GM12878 (cell line): ENCODE measurements at regions not wholly inside any gene's neighbourhood (a gene's known extent, or its start where the extent isn't known, plus 50 kb on each side); places are given as distances from the start of the nearest gene placed in this dataset.

Source experiments
- ATAC-seq: fragments of 200-7000 bp; cut with Tn5 transposase; 3 replicates; pipeline ENCODE4 v1.9.1; 2020; ENCODE audit warnings: mild to moderate bottlenecking, moderate library complexity
- BruUV-seq: library from RNA; stranded (reverse); fragments of 400-500 nt; replicated peaks from 2 replicates; lab custom pipeline; 2021; lab: Mats Ljungman, UMichigan
- CTCF ChIA-PET: fragments of 300-600 bp; sonication (Branson Sonifier 250); formaldehyde crosslinking; extraction: SDS; loops from one replicate; lab custom pipeline; 2021; ENCODE audit warnings: inconsistent platforms; lab: Yijun Ruan, JAX
- POLR2A ChIA-PET: fragments of 350-600 bp; formaldehyde crosslinking; extraction: SDS; loops from one replicate; lab custom pipeline; 2021; ENCODE audit warnings: inconsistent platforms; lab: Charles Lee
- RAD21 ChIA-PET: fragments of 300-600 bp; sonication (Branson Sonifier 250); formaldehyde crosslinking; loops from one replicate; lab custom pipeline; 2023; ENCODE audit warnings: antibody characterized with exemption; ENCODE audit not compliant: unreplicated experiment; lab: Charles Lee
- SMC1A ChIA-PET: fragments of 300-600 bp; sonication (Branson Sonifier 250); formaldehyde crosslinking; loops from one replicate; lab custom pipeline; 2023; ENCODE audit not compliant: unreplicated experiment, uncharacterized antibody; lab: Charles Lee
- DNase-seq: peaks from one replicate; pipeline ENCODE4 v3.0.0-alpha.2; 2011; ENCODE audit warnings: low read depth, low spot score
- FAIRE-seq: peaks from 3 replicates; lab custom pipeline; 2011; peaks lifted over from hg19 to GRCh38; lab: Jason Lieb, UNC
- H2AFZ ChIP-seq: 2 replicates; pipeline ENCODE4 v1.6.0; 2011; ENCODE audit warnings: low read depth, low read length, control low read depth; ENCODE audit not compliant: control insufficient read depth
- H3K27ac ChIP-seq: 2 replicates; pipeline ENCODE4 v1.5.1; 2011; ENCODE audit warnings: control low read depth; ENCODE audit not compliant: control insufficient read depth, insufficient read depth
- H3K27me3 ChIP-seq, 2 experiments: replicated peaks in 1 of 2; 2 replicates each; pipeline versions ENCODE4 v1.6.0 to v1.6.1; 2011; ENCODE audit warnings: low read length in 1 of 2; ENCODE audit not compliant: control insufficient read depth in 2 of 2, insufficient read depth in 2 of 2
- H3K36me3 ChIP-seq, 2 experiments: 2 replicates each; pipeline ENCODE4 v1.5.1; 2011; ENCODE audit warnings: low read length in 1 of 2; ENCODE audit not compliant: control insufficient read depth in 2 of 2, insufficient read depth in 2 of 2
- H3K4me1 ChIP-seq: 2 replicates; pipeline ENCODE4 v1.6.1; 2011; ENCODE audit warnings: mild to moderate bottlenecking, low read length, moderate library complexity, mixed read lengths; ENCODE audit not compliant: control insufficient read depth, insufficient read depth
- H3K4me2 ChIP-seq: 2 replicates; pipeline ENCODE4 v1.6.0; 2011; ENCODE audit warnings: control low read depth; ENCODE audit not compliant: control insufficient read depth, insufficient read depth
- H3K4me3 ChIP-seq: fragments of 200-600 bp; sonication (generic); 2 replicates; pipeline ENCODE4 v1.5.1; 2016
- H3K79me2 ChIP-seq: 2 replicates; pipeline ENCODE4 v1.6.0; 2011; ENCODE audit warnings: low read length; ENCODE audit not compliant: control insufficient read depth, insufficient read depth
- H3K9ac ChIP-seq: 2 replicates; pipeline ENCODE4 v1.8.0; 2011; ENCODE audit warnings: low read length, control low read depth, mixed read lengths; ENCODE audit not compliant: control insufficient read depth, insufficient read depth
- H3K9me3 ChIP-seq: replicated peaks from 3 replicates; pipeline ENCODE4 v1.5.1; 2011; ENCODE audit warnings: mild to moderate bottlenecking, low read length; ENCODE audit not compliant: control insufficient read depth, insufficient read depth
- H4K20me1 ChIP-seq: 2 replicates; pipeline ENCODE4 v1.6.0; 2011; ENCODE audit not compliant: control insufficient read depth, insufficient read depth
- ASH2L ChIP-seq: fragments of 300-600, 200-600 bp; sonication (generic); IDR thresholded peaks from 2 replicates; pipeline ENCODE4 v1.6.1; 2017; ENCODE audit warnings: low read depth, mild to moderate bottlenecking, borderline replicate concordance
- CEBPB ChIP-seq, 2 experiments: fragments of 150-350 bp in 1 of 2; IDR thresholded peaks; 2 replicates each; pipeline ENCODE4 v1.6.1; 2012 to 2014; ENCODE audit warnings: low read depth in 2 of 2, low read length in 2 of 2, borderline replicate concordance in 1 of 2, inconsistent platforms in 1 of 2
- ESRRA ChIP-seq: IDR thresholded peaks from 2 replicates; pipeline ENCODE4 v1.6.1; 2012; ENCODE audit warnings: mild to moderate bottlenecking, low read length, improper control_type of control experiment
- IKZF2 ChIP-seq, 2 experiments: fragments of 450-650 bp; IDR thresholded peaks; 2 replicates each; pipeline ENCODE4 v1.6.1; 2017; ENCODE audit warnings: mild to moderate bottlenecking in 2 of 2, moderate library complexity in 2 of 2
- JUND ChIP-seq: IDR thresholded peaks from 2 replicates; pipeline ENCODE4 v1.6.1; 2012; ENCODE audit warnings: low read depth, mild to moderate bottlenecking, low read length, improper control_type of control experiment, moderate library complexity
- MEF2A ChIP-seq: IDR thresholded peaks from 2 replicates; pipeline ENCODE4 v1.6.1; 2011; ENCODE audit warnings: low read depth, mild to moderate bottlenecking, low read length, moderate library complexity; ENCODE audit not compliant: insufficient read depth
- MEF2B ChIP-seq: fragments of 450-650 bp; IDR thresholded peaks from 2 replicates; pipeline ENCODE4 v1.6.1; 2018; ENCODE audit warnings: mild to moderate bottlenecking, moderate library complexity; ENCODE audit not compliant: partially characterized antibody, poor library complexity, severe bottlenecking
- MTA3 ChIP-seq: IDR thresholded peaks from 2 replicates; pipeline ENCODE4 v1.6.1; 2012; ENCODE audit warnings: low read length, inconsistent platforms, borderline replicate concordance
- NR2C2 ChIP-seq: IDR thresholded peaks from 2 replicates; pipeline ENCODE4 v1.6.1; 2011; ENCODE audit warnings: borderline replicate concordance, low read depth; ENCODE audit not compliant: control insufficient read depth, insufficient read length
- RAD21 ChIP-seq: IDR thresholded peaks from 2 replicates; pipeline ENCODE4 v1.6.1; 2011; ENCODE audit warnings: mild to moderate bottlenecking, low read depth, low read length, moderate library complexity; ENCODE audit not compliant: insufficient read depth
- SREBF1 ChIP-seq: IDR thresholded peaks from 2 replicates; pipeline ENCODE4 v1.6.1; 2012; ENCODE audit warnings: mild to moderate bottlenecking, low read length
- TCF12 ChIP-seq: IDR thresholded peaks from 2 replicates; pipeline ENCODE4 v1.6.1; 2011; ENCODE audit warnings: low read depth, mild to moderate bottlenecking, low read length
- WRNIP1 ChIP-seq: IDR thresholded peaks from 2 replicates; pipeline ENCODE4 v1.6.1; 2011; ENCODE audit warnings: low read depth, low read length, improper control_type of control experiment, borderline replicate concordance
- ZBED1 ChIP-seq: IDR thresholded peaks from 2 replicates; pipeline ENCODE4 v1.6.1; 2016; ENCODE audit warnings: borderline replicate concordance
- ZNF207 ChIP-seq: fragments of 450-650 bp; IDR thresholded peaks from 2 replicates; pipeline ENCODE4 v1.6.1; 2014; ENCODE audit warnings: antibody characterized with exemption, mild to moderate bottlenecking, borderline replicate concordance
- ZNF217 ChIP-seq: fragments of 450-650 bp; IDR thresholded peaks from 2 replicates; pipeline ENCODE4 v1.6.1; 2017; ENCODE audit warnings: antibody characterized with exemption, mild to moderate bottlenecking
- ZNF274 ChIP-seq: IDR thresholded peaks from one replicate; pipeline ENCODE4 v1.8.0; 2011; ENCODE audit not compliant: insufficient read length, insufficient read depth
- WGBS: methylation state at CpG from one replicate; pipeline ENCODE4 v1.1.6; 2016; ENCODE audit warnings: low lambda C conversion rate; ENCODE audit not compliant: insufficient replicate concordance, insufficient coverage; ENCODE audit errors: missing lambda C conversion rate; 5-methylcytosine and 5-hydroxymethylcytosine counted together
- in situ Hi-C: fragments of 300-500 bp; cut with MboI; formaldehyde crosslinking; loops from 9 replicates; pipeline ENCODE4 v1.14.3; 2018; ENCODE audit warnings: mixed read lengths
- intact Hi-C: fragments of 100-400 bp; cut with micrococcal nuclease; formaldehyde crosslinking; loops from one replicate; pipeline ENCODE4 v1.14.2; 2022; ENCODE audit not compliant: unreplicated experiment
- TF ChIP-seq, protein P1 (sequence below): IDR thresholded peaks from 2 replicates; pipeline ENCODE4 v1.6.1; 2012; ENCODE audit warnings: low read depth, low read length, improper control_type of control experiment

- H3K79me2 ChIP-seq, result no peaks in the 10 kb centered on the region
- no peak overlapping the region for H3K4me3 ChIP-seq
- no peaks in the 10 kb centered on the region for H3K27me3 ChIP-seq
- FAIRE-seq (no peak), ATAC-seq (no peak), DNase-seq (no peak)
- 19% methylated on average over 4 of the region's 4 CpGs for WGBS
- no peak overlapping the region for H3K9ac ChIP-seq
- POLR2A ChIA-PET, result no interaction called here
- H3K4me2 ChIP-seq, result no peak overlapping the region
- no peaks in the 10 kb centered on the region for H4K20me1 ChIP-seq
- H3K4me1 ChIP-seq, result no peaks in the 10 kb centered on the region
- TF ChIP-seq RAD21 (no peak), CEBPB (IDR thresholded peaks at IDR 0.05; ENCODE audit: borderline replicate concordance in 1 of 2, low read depth in 2 of 2, low read length in 2 of 2) (no peak), ZNF217 (no peak)
- BruUV-seq, result no TSS peak
- RAD21 ChIA-PET, result interaction anchor here (1.3 kb wide), 1 partner anchor 205 kb away, joined by 3 read pairs; no protein-coding TSS in a partner anchor
- H3K9me3 ChIP-seq, result peaks cover 9% of the 10 kb centered on the region; the same call in 2 of the 3 replicates
- H3K27ac ChIP-seq, result no peak overlapping the region
- SMC1A ChIA-PET, result interaction anchor here (0.6 to 1.9 kb wide), 4 partner anchors 10 to 124 kb away, joined by 3 to 7 read pairs (median 4); no protein-coding TSS in a partner anchor
- intact Hi-C loops (no loop called here), in situ Hi-C loops (no loop called here)
- H3K36me3 ChIP-seq, result no peaks in the 10 kb centered on the region
- CTCF ChIA-PET, result no interaction called here
- H2AFZ ChIP-seq, result peak overlapping the region; percentile 51
Measured at GRCh38 chr15:95953032-95953431, 377.5 kb upstream of the NR2F2 start.

- RAD21 ChIA-PET, result interaction anchor here (0.8 kb wide), 1 partner anchor 17 kb away, joined by 3 read pairs; no protein-coding TSS in a partner anchor
- Histone ChIP-seq H3K27me3 (no peaks in the 10 kb centered on the region), H3K9me3 (peaks cover 8% of the 10 kb centered on the region; the same call in 2 of the 3 replicates), H2AFZ (no peak overlapping the region), H4K20me1 (no peaks in the 10 kb centered on the region), H3K79me2 (no peaks in the 10 kb centered on the region), H3K4me1 (no peaks in the 10 kb centered on the region), H3K36me3 (no peaks in the 10 kb centered on the region), H3K4me3 (no peak overlapping the region), H3K4me2 (no peak overlapping the region), H3K9ac (no peak overlapping the region), H3K27ac (no peak overlapping the region)
- TF ChIP-seq MEF2A (no peak), ZNF274 (no peak), IKZF2 (IDR thresholded peaks at IDR 0.05) (no peak), SREBF1 (no peak), MTA3 (no peak), NR2C2 (no peak), TCF12 (no peak), JUND (no peak), ASH2L (no peak), WRNIP1 (no peak), ZBED1 (no peak), ESRRA (no peak), MEF2B (no peak), ZNF207 (no peak)
- TF ChIP-seq, protein P1, sequence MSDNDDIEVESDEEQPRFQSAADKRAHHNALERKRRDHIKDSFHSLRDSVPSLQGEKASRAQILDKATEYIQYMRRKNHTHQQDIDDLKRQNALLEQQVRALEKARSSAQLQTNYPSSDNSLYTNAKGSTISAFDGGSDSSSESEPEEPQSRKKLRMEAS, result no peak
- SMC1A ChIA-PET, result interaction anchor here (0.6 to 1.5 kb wide), 2 partner anchors 10 to 584 kb away, joined by 3 read pairs; no protein-coding TSS in a partner anchor
- 39% methylated on average over 7 of the region's 7 CpGs for WGBS
- intact Hi-C loops (no loop called here), in situ Hi-C loops (no loop called here)
- no peak for FAIRE-seq
- DNase-seq, result no peak
- POLR2A ChIA-PET, result no interaction called here
- ATAC-seq, result no peak
- BruUV-seq, result no TSS peak
- CTCF ChIA-PET, result no interaction called here
Measured at GRCh38 chr15:95957861-95958260, 372.6 kb upstream of the NR2F2 start.
